Left cardiac atrium (tissue), 4 donors: ENCODE measurements at regions not wholly inside any gene's neighbourhood (a gene's known extent, or its start where the extent isn't known, plus 50 kb on each side); places are given as distances from the start of the nearest gene placed in this dataset.
A peak's percentile ranks its signal among the peaks of the same experiment; 100 is the strongest.

ENCODE experiments used
- ATAC-seq, 2 donors: fragments of 200-7000 bp; cut with Tn5 transposase; one replicate each; pipeline ENCODE4 v1.9.1; 2020; ENCODE audit warnings: mild to moderate bottlenecking in 2 of 2, moderate library complexity in 2 of 2
- DNase-seq: peaks from one replicate; pipeline ENCODE4 v3.0.0-alpha.2; 2020
- intact Hi-C, 2 donors: fragments of 100-400 bp; cut with DNase I; formaldehyde crosslinking; loops; one replicate each; pipeline versions ENCODE4 v1.14.1 to v1.15.1; 2022 to 2023
- donor health status: DM: no; HTN: yes; CAD: no.
- donor health status: DM: no; HTN: yes; CAD: no; lungs with severe emphysema.
- donor health status: DM: yes; HTN: yes; CAD: no.
- donor health status: Dilated cardiomyopathy.

DNA sequence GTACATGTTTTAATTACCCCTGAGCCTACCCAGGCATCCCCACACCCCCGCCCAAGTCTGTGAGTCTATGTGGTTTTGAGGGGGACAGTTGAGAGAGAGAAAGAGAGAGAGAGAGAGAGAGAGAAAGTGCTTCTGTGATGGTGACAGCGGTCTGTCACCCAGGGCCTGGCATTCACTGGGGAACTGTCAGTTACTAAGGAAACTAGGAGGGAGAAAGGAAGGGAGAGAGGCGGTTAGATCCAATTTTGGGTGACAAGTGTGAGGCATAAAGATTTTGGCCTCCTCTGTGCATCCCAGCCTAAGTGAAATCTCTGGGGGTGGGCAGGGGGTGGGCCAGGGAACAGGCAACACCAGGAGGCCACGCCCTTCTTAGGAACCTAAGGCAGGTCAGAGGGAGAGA, 498.3 kb downstream of the BUD13 start:
- intact Hi-C loops = loop anchor here (10.0 kb wide), 2 partner anchors 280 to 940 kb away; no protein-coding TSS in a partner anchor

DNA sequence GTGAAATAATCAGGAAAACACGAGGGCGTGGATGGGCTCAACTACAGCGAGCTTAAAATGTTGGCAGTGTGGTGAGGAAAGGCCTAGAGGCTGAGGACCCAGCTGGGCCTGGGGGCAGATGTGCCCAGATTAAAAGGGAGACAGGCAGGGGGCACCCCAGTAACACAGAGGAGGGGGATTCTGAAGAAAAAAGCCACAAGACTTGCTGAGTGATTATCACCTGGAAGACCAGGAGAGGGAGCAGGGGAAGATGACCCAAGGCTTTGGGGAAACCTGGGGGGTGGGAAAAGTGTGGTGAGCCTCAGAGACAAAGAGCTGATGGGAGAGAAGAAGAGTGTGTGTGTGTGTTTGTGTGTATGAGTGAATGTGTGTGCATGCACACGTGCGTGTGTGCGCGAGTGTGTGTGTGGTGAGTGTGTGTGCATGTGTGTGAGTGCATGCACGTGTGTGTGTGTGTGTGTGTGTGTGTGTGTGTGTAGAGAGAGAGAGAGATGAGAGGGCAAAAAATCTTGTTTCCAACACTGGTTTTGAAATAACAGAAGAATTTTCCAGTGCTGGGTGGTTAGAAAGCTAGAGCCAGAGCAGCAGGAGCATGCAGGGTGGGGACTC, 500.5 kb downstream of the BUD13 start:
- intact Hi-C loops = loop anchor here (10.0 kb wide), 2 partner anchors 277 to 937 kb away; no protein-coding TSS in a partner anchor
- ATAC-seq (no peak), DNase-seq (no peak)

More for the DNA sequence above, 498.3 kb downstream of the BUD13 start:
- no peak for ATAC-seq
- DNase-seq = no peak

GRCh38 chr11:116271479-116271878, 501.3 kb downstream of the BUD13 start:
- intact Hi-C loops = loop anchor here (10.0 kb wide), 2 partner anchors 277 to 937 kb away; no protein-coding TSS in a partner anchor
- ATAC-seq (no peak), DNase-seq (no peak)

- intact Hi-C loops = no loop called here
- ATAC-seq (no peak), DNase-seq (no peak)
These were observed 505.6 kb downstream of the BUD13 start for GRCh38 chr11:116267146-116267545.

GRCh38 chr11:116263770-116264169, 509.0 kb downstream of the BUD13 start:
- DNase-seq (no peak), ATAC-seq (no peak)
- intact Hi-C loops = no loop called here

GRCh38 chr11:116263019-116263418, 509.8 kb downstream of the BUD13 start:
- intact Hi-C loops = no loop called here

DNA sequence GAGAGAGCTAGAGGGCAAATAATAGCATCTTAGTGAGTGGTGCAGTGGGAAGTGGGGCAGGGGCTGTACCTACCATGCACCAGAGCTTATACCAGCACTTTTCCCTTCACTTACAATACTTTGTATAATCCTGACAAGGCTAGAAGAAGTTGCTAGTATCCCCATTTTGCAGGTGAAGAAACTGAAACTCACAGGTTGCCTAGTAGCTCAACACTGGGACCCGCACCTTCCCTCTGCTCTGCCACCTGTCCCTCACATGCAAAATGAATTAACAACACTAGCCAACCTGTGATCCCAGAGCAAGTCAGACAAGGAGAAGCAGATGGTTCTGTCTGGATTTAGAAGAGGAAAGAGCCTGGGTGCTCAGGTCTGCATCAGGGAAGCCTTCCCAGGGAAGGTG, 510.4 kb downstream of the BUD13 start:
- no peak for ATAC-seq
- DNase-seq = no peak
- intact Hi-C loops = no loop called here

More at GRCh38 chr11:116263019-116263418, 509.8 kb downstream of the BUD13 start:
- ATAC-seq (no peak), DNase-seq (no peak)

- intact Hi-C loops = no loop called here
- ATAC-seq (peak in 1 of 2 donors; percentile 34), DNase-seq (no peak)
These were observed 511.2 kb downstream of the BUD13 start for GRCh38 chr11:116261606-116262005.

DNA sequence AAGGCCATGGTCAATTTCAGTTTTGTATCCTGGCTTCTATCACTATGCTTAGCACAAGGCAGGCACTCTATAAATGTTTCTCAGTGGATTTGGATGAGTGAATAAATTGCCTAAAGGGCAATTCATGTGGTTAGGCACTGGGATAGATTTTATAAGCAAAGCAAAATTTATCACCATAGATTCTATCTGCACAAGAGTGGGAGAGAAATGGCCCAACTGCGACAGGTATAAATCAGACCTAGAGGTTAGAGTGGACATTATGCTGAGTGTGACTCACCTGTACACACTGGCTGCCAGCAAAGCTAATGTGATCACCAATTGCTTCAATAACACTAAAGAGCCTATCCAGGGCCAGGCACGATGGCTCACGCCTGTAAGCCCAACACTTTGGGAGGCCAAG, 514.0 kb downstream of the BUD13 start:
- DNase-seq (no peak), ATAC-seq (no peak)
- intact Hi-C loops = no loop called here

DNA sequence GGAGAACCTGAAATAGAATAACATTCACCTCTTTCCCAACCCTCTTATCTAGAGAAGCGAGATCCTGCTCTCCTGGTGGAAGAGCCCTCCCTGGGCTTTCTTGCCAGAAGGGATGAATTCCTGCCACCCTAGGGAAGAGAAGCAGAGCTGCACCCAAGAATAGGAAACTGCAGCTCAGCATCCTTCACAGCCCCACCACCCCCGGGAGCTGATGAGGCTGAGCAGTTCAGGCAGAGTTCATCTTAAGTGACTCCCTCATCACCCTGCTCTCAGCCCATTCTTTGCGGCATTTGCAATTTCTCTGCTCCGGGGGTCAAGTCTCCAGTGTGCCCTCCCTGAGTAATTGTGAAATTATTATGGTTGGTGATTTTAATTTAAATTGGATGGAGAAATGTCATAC, 514.9 kb downstream of the BUD13 start:
- ATAC-seq (no peak), DNase-seq (no peak)
- intact Hi-C loops = no loop called here

DNA sequence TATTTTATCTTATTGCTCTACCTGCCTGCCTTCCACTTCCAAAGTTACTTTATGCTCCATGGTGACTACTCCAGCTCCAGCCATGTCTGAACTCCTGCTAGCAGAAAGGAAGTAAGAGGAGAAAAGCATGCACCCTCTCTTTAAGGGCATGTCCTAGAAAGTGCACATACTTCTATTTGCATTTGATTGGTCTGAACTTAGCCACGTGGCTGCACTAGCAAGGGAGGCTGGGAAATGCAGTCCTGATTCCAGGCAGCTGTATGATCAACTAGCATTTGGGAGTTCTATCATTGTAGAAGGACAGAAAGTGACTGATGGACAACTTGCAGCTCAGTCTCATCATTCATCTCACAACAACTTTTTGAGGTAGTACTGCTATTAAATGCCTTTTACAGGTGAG, 515.7 kb downstream of the BUD13 start:
- peak in 1 of 2 donors; percentile 47 for ATAC-seq
- intact Hi-C loops = no loop called here
- no peak for DNase-seq

DNA sequence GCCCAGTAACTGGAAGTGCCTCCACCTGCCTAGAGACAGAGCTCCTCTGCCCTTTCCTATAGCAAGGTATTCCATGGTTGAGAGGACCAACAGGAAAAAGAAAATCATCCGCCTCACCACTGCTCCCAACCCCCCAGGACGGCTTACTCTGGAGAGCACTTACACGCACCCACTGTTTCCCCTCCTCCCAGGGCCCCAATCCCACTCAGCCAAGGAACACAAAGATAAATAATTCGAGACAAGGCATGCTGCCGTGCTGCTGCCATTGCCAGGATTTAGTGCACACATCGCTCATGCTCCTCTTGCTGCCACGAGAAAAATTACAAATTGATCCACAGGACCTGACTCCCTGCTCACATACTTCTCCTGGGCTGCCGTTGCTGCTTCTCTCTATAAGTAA, 516.6 kb downstream of the BUD13 start:
- ATAC-seq (no peak), DNase-seq (no peak)
- intact Hi-C loops = no loop called here

DNA sequence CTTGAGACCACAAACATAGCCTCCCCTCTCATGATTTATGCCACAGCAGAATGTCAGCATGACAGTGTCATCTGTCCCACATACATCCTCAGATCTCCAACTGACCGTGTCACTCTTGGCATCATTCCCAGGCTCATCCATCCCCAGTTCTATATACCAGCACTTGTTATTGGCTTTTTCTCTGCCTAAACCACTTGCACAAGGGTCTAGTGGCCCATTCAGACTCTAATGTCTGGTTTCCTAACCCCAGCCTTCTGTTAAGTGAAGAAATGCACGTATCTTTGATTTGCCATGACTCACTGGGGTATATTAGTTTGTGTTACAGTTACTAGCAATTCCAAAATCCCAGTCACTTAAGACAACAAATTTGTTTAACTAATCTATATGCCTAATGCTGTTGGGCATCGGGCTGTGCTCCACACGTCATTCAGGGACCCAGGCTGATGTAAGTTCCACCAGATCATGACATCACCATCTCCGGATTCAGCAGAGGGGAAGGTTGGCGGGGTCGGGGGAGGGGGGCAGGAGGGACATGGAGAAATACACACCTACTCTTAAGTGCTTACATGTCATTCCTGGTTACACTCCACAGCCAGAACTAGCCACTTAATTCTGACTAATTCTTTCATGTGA, 517.4 kb downstream of the BUD13 start:
- DNase-seq (no peak), ATAC-seq (no peak)
- intact Hi-C loops = no loop called here

DNA sequence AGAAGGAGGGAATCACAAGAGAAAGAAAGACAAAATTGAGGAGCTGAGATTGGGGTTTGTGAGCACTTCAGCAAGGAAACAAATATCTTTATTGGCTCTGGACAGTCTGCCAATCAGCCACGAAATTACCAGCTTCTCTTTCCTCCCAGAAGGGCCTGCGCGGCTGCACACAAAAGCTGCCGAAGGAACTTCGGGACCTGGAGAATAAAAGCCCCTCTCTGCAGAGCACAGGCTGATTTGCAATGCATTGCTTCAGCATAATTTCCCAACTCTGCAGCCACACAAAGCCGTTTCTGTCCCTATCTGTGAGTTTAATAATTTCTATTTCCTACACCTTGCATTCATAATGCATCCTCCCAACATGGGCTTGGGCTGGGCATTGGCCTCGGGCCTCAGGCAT, 522.6 kb downstream of the BUD13 start:
- ATAC-seq (no peak), DNase-seq (no peak)
- intact Hi-C loops = no loop called here

- ATAC-seq (no peak), DNase-seq (no peak)
- intact Hi-C loops = no loop called here
These were observed 523.2 kb downstream of the BUD13 start for GRCh38 chr11:116249561-116249960.

- intact Hi-C loops = no loop called here
- no peak for ATAC-seq
- no peak for DNase-seq
These were observed 527.9 kb downstream of the BUD13 start for GRCh38 chr11:116244889-116245288.

- ATAC-seq = no peak
These were observed 528.3 kb downstream of the BUD13 start for GRCh38 chr11:116244439-116244838.

DNA sequence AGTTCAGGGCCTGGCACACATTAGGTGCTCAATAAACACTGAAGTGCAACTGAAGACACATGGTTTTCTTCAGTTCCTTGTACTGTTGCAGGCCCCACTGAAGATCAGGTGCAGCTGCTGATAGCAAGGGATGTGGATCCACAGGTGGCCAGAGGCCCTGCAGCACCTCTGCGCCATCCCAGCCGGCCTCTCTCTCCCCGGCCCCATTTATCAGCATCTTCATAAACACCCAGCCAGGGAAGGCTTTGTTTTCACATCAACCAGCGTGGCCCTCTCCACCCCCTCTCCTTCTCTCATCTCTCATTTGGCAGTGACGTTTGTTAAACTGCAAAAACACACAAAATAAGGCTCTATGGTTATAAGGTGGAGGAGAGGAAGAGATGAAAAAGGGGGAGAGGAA, 528.8 kb downstream of the BUD13 start:
- DNase-seq (no peak), ATAC-seq (no peak)
- intact Hi-C loops = no loop called here

More at GRCh38 chr11:116244439-116244838, 528.3 kb downstream of the BUD13 start:
- DNase-seq = no peak
- intact Hi-C loops = no loop called here

DNA sequence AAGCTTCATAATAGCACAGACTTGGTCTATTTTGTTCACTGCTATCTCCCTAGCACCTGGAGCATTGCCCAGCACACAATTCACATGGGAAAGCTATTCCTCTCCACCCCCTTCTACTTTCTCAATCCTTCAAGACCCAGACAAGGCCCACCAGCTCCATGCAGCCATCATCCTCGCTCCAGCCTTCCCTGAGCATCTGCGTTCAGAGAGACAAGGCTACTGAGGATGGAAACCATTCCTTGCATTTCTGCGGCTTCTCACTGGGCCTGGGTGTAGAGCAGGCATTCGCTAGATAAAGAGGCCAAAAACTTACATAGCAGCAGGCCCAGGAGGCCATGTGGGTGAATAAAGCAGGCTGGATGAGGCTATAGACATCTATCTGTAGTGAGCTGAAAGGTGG, 530.8 kb downstream of the BUD13 start:
- intact Hi-C loops = no loop called here
- no peak for DNase-seq

DNA sequence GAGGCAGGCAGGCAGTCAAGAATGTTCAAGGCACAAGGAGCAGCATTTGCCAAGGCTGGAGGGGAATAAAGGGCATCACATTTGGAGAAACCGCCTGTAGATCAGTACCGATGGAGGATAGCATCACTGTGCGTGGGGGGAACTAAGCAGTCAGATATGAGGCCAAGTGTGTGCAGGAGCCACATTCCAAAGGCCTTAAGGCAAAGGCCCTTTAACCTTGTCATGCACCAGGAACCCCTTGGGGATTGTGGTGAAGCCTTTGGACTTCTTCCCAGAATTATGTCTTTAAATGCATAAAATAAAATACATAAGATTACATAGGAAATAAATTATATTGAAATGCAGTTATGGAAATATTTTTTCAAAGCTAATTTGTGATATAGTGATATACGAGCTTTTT, 532.1 kb downstream of the BUD13 start:
- intact Hi-C loops = no loop called here
- no peak for DNase-seq
- ATAC-seq = peak; percentile 55 to 78

More for the DNA sequence above, 530.8 kb downstream of the BUD13 start:
- no peak for ATAC-seq

GRCh38 chr11:116239247-116239646, 533.5 kb downstream of the BUD13 start:
- intact Hi-C loops = no loop called here
- ATAC-seq (peak in 1 of 2 donors; percentile 15), DNase-seq (no peak)
